ENCODE measurements at regions not wholly inside any gene's neighbourhood (a gene's known extent, or its start where the extent isn't known, plus 50 kb on each side); places are given as distances from the start of the nearest gene placed in this dataset.
"Not testable (repeated sequence)": the region's sequence is repeated elsewhere in the genome, so short reads cannot be mapped to it uniquely, and the experiment has no call there.

GRCh38 chr14:48052973-48053372, 377.6 kb upstream of the MDGA2 start:
- Histone ChIP-seq H3K4me1 (no peaks in the 10 kb centered on the region), H3K27ac (no peak overlapping the region), H3K36me3 (no peaks in the 10 kb centered on the region), H3K4me3 (no peak overlapping the region), H3K27me3 (no peaks in the 10 kb centered on the region), H3K9me3 (no peaks in the 10 kb centered on the region)
- 0 to 3% methylated on average over 1 of the region's 1 CpG for WGBS, 2 donors
- FAIRE-seq = no peak
- DNase-seq = no peak
- intact Hi-C loops (cut with DNase I) = no loop called here
- ATAC-seq = no peak
- TF ChIP-seq CTCF (IDR thresholded peaks at IDR 0.05) = no peak

GRCh38 chr14:48035836-48036235, 360.4 kb upstream of the MDGA2 start:
- Histone ChIP-seq H3K27ac (no peak overlapping the region), H3K4me3 (no peak overlapping the region), H3K4me1 (no peaks in the 10 kb centered on the region), H3K36me3 (no peaks in the 10 kb centered on the region), H3K27me3 (no peaks in the 10 kb centered on the region), H3K9me3 (no peaks in the 10 kb centered on the region)
- intact Hi-C loops (cut with DNase I) = no loop called here
- 58 to 66% methylated on average over 8 of the region's 8 CpGs for WGBS, 2 donors
- FAIRE-seq = no peak
- TF ChIP-seq CTCF (IDR thresholded peaks at IDR 0.05) = no peak
- no peak for ATAC-seq
- no peak for DNase-seq

- H3K4me3 ChIP-seq = no peak overlapping the region
- H3K27ac ChIP-seq = no peak overlapping the region
- no peaks in the 10 kb centered on the region for H3K4me1 ChIP-seq
- WGBS, 2 donors = 30 to 33% methylated on average over 2 of the region's 2 CpGs
- no peak for ATAC-seq
- H3K9me3 ChIP-seq = no peaks in the 10 kb centered on the region
- intact Hi-C loops (cut with DNase I) = no loop called here
- no peak for FAIRE-seq
- no peaks in the 10 kb centered on the region for H3K36me3 ChIP-seq
- DNase-seq = no peak
- TF ChIP-seq CTCF (IDR thresholded peaks at IDR 0.05) = no peak
- H3K27me3 ChIP-seq = no peaks in the 10 kb centered on the region
Observed at GRCh38 chr14:48027115-48027514, 351.7 kb upstream of the MDGA2 start.

- Histone ChIP-seq H3K9me3 (no peaks in the 10 kb centered on the region), H3K36me3 (no peaks in the 10 kb centered on the region), H3K4me1 (no peaks in the 10 kb centered on the region), H3K27ac (no peak overlapping the region), H3K4me3 (no peak overlapping the region), H3K27me3 (no peaks in the 10 kb centered on the region)
- ATAC-seq = no peak
- WGBS, 2 donors = 54 to 64% methylated on average over 3 of the region's 3 CpGs
- intact Hi-C loops (cut with DNase I) = no loop called here
- DNase-seq = no peak
- FAIRE-seq = no peak
- TF ChIP-seq CTCF (IDR thresholded peaks at IDR 0.05) = no peak
Observed at GRCh38 chr14:48023881-48024280, 348.5 kb upstream of the MDGA2 start.

- DNase-seq; ATAC-seq; intact Hi-C loops (cut with DNase I); H3K27ac ChIP-seq; H3K27me3 ChIP-seq; H3K9me3 ChIP-seq; FAIRE-seq; H3K4me1 ChIP-seq; H3K4me3 ChIP-seq; H3K36me3 ChIP-seq: not testable (repeated sequence)
- 31 to 46% methylated on average over 12 of the region's 12 CpGs for WGBS, 2 donors
Observed at GRCh38 chr14:48011484-48011883, 336.1 kb upstream of the MDGA2 start.

- ATAC-seq = no peak
- H3K27ac ChIP-seq = no peak overlapping the region
- intact Hi-C loops (cut with DNase I) = no loop called here
Observed at GRCh38 chr14:48008646-48009045, 333.2 kb upstream of the MDGA2 start.

More at GRCh38 chr14:48008646-48009045, 333.2 kb upstream of the MDGA2 start:
- no peaks in the 10 kb centered on the region for H3K36me3 ChIP-seq
- FAIRE-seq (no peak), DNase-seq (no peak)
- no peaks in the 10 kb centered on the region for H3K4me1 ChIP-seq
- no peak overlapping the region for H3K4me3 ChIP-seq
- no peaks in the 10 kb centered on the region for H3K27me3 ChIP-seq
- TF ChIP-seq CTCF (IDR thresholded peaks at IDR 0.05) = no peak
- H3K9me3 ChIP-seq = no peaks in the 10 kb centered on the region

All from pancreas (tissue), 10 donors.